Osteocyte (in vitro differentiated cells): ENCODE measurements at regions not wholly inside any gene's neighbourhood (a gene's known extent, or its start where the extent isn't known, plus 50 kb on each side); places are given as distances from the start of the nearest gene placed in this dataset.

ENCODE experiments used
- DNase-seq: peaks from one replicate; pipeline ENCODE4 v3.0.0; 2021; ENCODE audit warnings: mixed read lengths; ENCODE audit not compliant: unreplicated experiment; ENCODE audit errors: extremely low spot score
- H3K27ac Mint-ChIP-seq: one replicate; pipeline ENCODE4 v1.8.0; 2021; ENCODE audit warnings: mild to moderate bottlenecking, mixed read lengths; ENCODE audit not compliant: unreplicated experiment
- H3K27me3 Mint-ChIP-seq: one replicate; pipeline ENCODE4 v1.8.0; 2021; ENCODE audit warnings: mixed read lengths; ENCODE audit not compliant: unreplicated experiment
- H3K36me3 Mint-ChIP-seq: one replicate; pipeline ENCODE4 v1.8.0; 2021; ENCODE audit warnings: mixed read lengths; ENCODE audit not compliant: unreplicated experiment
- H3K4me1 Mint-ChIP-seq: one replicate; pipeline ENCODE4 v1.8.0; 2021; ENCODE audit warnings: mixed read lengths; ENCODE audit not compliant: unreplicated experiment
- H3K4me3 Mint-ChIP-seq: one replicate; pipeline ENCODE4 v1.8.0; 2021; ENCODE audit warnings: mild to moderate bottlenecking, moderate library complexity, mixed read lengths; ENCODE audit not compliant: unreplicated experiment
- H3K9me3 Mint-ChIP-seq: one replicate; pipeline ENCODE4 v1.8.0; 2021; ENCODE audit warnings: mixed read lengths; ENCODE audit not compliant: unreplicated experiment
- CTCF ChIP-seq: fragments of 200-600 bp; sonication (generic); IDR thresholded peaks from 2 replicates; pipeline ENCODE4 v1.5.0; 2021; ENCODE audit warnings: antibody characterized with exemption, mild to moderate bottlenecking, moderate library complexity

GRCh38 chr13:34345258-34345965 is 527.5 kb downstream of the RFC3 start:
- Mint-ChIP-seq H3K4me1 (peaks cover 37% of the 10 kb centered on the region), H3K4me3 (no peak overlapping the region), H3K27me3 (no peaks in the 10 kb centered on the region), H3K9me3 (no peaks in the 10 kb centered on the region), H3K27ac (no peak overlapping the region), H3K36me3 (no peaks in the 10 kb centered on the region)
- no peak for TF ChIP-seq CTCF
- no peak for DNase-seq

GRCh38 chr13:34346626-34347025 is 528.7 kb downstream of the RFC3 start:
- Mint-ChIP-seq H3K4me3 (no peak overlapping the region), H3K9me3 (no peaks in the 10 kb centered on the region), H3K27ac (no peak overlapping the region), H3K4me1 (peaks cover 41% of the 10 kb centered on the region), H3K36me3 (no peaks in the 10 kb centered on the region), H3K27me3 (no peaks in the 10 kb centered on the region)
- TF ChIP-seq CTCF = no peak
- DNase-seq = no peak

DNA sequence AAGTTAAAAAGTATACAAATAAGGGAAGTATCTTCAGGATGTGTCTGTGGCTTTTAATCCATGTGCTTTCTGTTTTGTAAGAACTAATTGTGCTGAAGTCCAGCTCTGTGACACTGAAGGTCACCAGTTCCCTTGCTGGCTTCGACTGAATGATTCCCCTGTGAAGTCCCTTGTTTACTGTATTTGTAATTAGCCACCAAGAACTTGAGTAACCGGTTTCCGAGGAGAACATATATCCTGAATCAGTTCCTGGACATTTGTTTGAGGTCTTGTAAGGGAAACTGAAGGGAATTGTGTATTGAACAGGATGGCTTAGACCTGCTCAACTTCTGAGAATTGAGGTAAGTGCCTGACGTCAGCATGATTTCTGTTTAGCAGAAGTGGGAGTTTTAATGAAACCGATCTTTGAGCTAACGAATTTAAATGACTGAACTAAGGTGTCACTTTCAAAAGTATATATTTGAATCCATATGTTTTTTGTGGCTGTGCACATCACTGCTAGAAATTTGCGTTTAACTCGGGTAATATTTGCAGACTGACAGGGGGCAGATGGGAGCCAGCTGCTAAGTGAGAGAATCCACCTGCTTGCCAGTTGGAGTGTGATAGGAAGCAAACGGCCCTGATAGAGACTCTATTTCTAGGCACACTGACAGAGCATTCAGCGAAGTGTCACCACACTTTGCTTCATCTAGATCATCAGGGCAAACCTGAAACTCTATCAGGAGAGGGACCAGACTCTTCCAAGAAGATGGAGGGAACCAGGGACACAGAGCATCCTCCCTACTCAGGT is 530.0 kb downstream of the RFC3 start:
- H3K27me3 Mint-ChIP-seq = no peaks in the 10 kb centered on the region
- H3K36me3 Mint-ChIP-seq = no peaks in the 10 kb centered on the region
- TF ChIP-seq CTCF = no peak
- DNase-seq = no peak
- H3K9me3 Mint-ChIP-seq = no peaks in the 10 kb centered on the region
- peaks cover 42% of the 10 kb centered on the region for H3K4me1 Mint-ChIP-seq
- no peak overlapping the region for H3K4me3 Mint-ChIP-seq
- H3K27ac Mint-ChIP-seq = no peak overlapping the region

DNA sequence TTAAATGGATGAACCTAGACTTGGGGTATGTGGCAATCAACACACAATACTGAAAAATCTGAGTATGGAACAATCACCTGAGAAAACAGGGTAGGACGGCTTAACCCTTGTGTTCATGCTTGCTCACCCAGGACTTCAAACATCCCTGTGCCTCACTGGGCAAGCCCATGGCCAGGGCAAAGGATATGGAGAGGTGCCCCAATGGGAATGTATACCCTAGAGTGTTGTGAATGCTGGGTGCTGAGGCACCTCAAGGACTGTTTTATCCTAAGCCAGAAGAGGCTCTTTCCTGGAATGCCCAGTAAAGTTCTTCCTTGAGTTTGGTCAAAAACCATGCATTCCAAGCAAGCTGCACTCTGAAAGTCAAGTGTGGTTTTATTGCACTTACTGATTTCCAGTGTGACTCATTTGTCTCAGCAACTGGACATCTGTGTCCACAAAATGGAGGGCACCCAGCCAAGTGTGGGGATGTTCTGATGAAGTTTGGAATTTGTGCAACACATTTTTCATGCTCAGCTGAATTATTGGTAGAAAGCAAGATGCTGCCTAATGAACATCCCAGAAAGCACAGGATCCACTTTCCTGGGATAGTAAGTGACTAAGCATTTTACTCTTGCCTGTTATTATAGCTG is 531.3 kb downstream of the RFC3 start:
- TF ChIP-seq CTCF = no peak
- Mint-ChIP-seq H3K4me3 (no peak overlapping the region), H3K27ac (peak overlapping the region; percentile 66), H3K9me3 (no peaks in the 10 kb centered on the region), H3K4me1 (peaks cover 45% of the 10 kb centered on the region), H3K27me3 (no peaks in the 10 kb centered on the region), H3K36me3 (no peaks in the 10 kb centered on the region)
- DNase-seq = peak; percentile 89

DNA sequence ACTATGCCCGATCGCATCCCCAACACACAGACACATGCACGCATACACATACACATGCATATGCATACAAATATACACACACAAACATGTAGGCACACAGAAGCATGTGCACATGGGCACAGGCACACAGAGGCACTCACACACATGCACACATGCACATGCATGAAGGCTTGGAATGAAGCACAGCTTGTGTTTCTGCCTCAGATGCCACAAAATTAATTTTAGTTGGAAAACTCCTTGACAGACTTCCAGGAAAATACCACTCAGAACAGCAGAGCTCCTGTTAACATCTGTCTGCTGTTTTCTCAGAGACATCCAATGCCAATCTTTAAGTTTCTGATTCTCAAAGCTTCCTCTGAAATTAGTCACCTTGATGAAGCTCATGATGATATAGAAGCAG is 532.7 kb downstream of the RFC3 start:
- Mint-ChIP-seq H3K27me3 (no peaks in the 10 kb centered on the region), H3K4me3 (no peak overlapping the region), H3K36me3 (no peaks in the 10 kb centered on the region), H3K27ac (no peak overlapping the region), H3K9me3 (no peaks in the 10 kb centered on the region), H3K4me1 (peaks cover 45% of the 10 kb centered on the region)
- no peak for DNase-seq
- no peak for TF ChIP-seq CTCF
